Ishikawa (cell line): ENCODE measurements at regions not wholly inside any gene's neighbourhood (a gene's known extent, or its start where the extent isn't known, plus 50 kb on each side); places are given as distances from the start of the nearest gene placed in this dataset.

Source experiments
- CEBPB ChIP-seq: IDR thresholded peaks from 2 replicates; pipeline ENCODE4 v1.6.1; 2012
- CREB1 ChIP-seq: IDR thresholded peaks from 2 replicates; pipeline ENCODE4 v1.6.1; 2012; ENCODE audit warnings: low read depth
- EGR1 ChIP-seq: IDR thresholded peaks from 2 replicates; pipeline ENCODE4 v1.6.1; 2012
- EP300 ChIP-seq: IDR thresholded peaks from 2 replicates; pipeline ENCODE4 v1.6.1; 2012; ENCODE audit warnings: borderline replicate concordance
- FOXM1 ChIP-seq: IDR thresholded peaks from 2 replicates; pipeline ENCODE4 v1.6.1; 2012; ENCODE audit warnings: low read depth, borderline replicate concordance
- MAX ChIP-seq: IDR thresholded peaks from 2 replicates; pipeline ENCODE4 v1.6.1; 2012
- NFIC ChIP-seq: IDR thresholded peaks from 2 replicates; pipeline ENCODE4 v1.6.1; 2012
- RAD21 ChIP-seq: IDR thresholded peaks from 2 replicates; pipeline ENCODE4 v1.6.1; 2012; ENCODE audit warnings: low read depth
- REST ChIP-seq: IDR thresholded peaks from 2 replicates; pipeline ENCODE4 v1.6.1; 2012; ENCODE audit warnings: low read depth, mild to moderate bottlenecking
- TAF1 ChIP-seq: IDR thresholded peaks from 2 replicates; pipeline ENCODE4 v1.6.1; 2012; ENCODE audit warnings: low read depth, mild to moderate bottlenecking
- TEAD4 ChIP-seq: IDR thresholded peaks from 2 replicates; pipeline ENCODE4 v1.6.1; 2012
- USF1 ChIP-seq: IDR thresholded peaks from 2 replicates; pipeline ENCODE4 v1.6.1; 2012
- YY1 ChIP-seq: IDR thresholded peaks from 2 replicates; pipeline ENCODE4 v1.6.1; 2012; ENCODE audit warnings: low read depth
- ZBTB7A ChIP-seq: IDR thresholded peaks from 2 replicates; pipeline ENCODE4 v1.6.1; 2012; ENCODE audit warnings: low read depth

GRCh38 chr7:113610572-113610971 lies 308.2 kb downstream of the PPP1R3A start:
- TF ChIP-seq NFIC (no peak), REST (no peak), EP300 (no peak), CREB1 (no peak), MAX (no peak), YY1 (no peak), TEAD4 (no peak), USF1 (no peak), RAD21 (no peak), EGR1 (no peak), CEBPB (no peak), ZBTB7A (no peak), TAF1 (no peak), FOXM1 (no peak)
